Vagina (tissue), 2 donors: ENCODE measurements at regions not wholly inside any gene's neighbourhood (a gene's known extent, or its start where the extent isn't known, plus 50 kb on each side); places are given as distances from the start of the nearest gene placed in this dataset.

Source experiments
- POLR2A ChIP-seq, 2 donors: fragments of 450-650 bp; IDR thresholded peaks; one replicate each; pipeline ENCODE4 v1.6.1; 2017; ENCODE audit warnings: antibody characterized with exemption in 2 of 2, mild to moderate bottlenecking in 2 of 2, moderate library complexity in 2 of 2
- POLR2AphosphoS5 ChIP-seq, 2 donors: sonication (generic); formaldehyde crosslinking; IDR thresholded peaks; one replicate each; pipeline ENCODE4 v1.9.0; 2017; ENCODE audit warnings: antibody characterized with exemption in 2 of 2, mild to moderate bottlenecking in 2 of 2, low read depth in 1 of 2; ENCODE audit not compliant: insufficient read depth in 1 of 2
- TF ChIP-seq, protein P1 (sequence below), 3 experiments: fragments of 450-650 bp in 2 of 3; fragments of 200-600 bp in 1 of 3; sonication (generic) in 1 of 3; IDR thresholded peaks; one replicate each; pipeline ENCODE4 v1.5.1; 2017 to 2019; ENCODE audit warnings: antibody characterized with exemption in 3 of 3, mild to moderate bottlenecking in 2 of 3, moderate library complexity in 2 of 3

DNA sequence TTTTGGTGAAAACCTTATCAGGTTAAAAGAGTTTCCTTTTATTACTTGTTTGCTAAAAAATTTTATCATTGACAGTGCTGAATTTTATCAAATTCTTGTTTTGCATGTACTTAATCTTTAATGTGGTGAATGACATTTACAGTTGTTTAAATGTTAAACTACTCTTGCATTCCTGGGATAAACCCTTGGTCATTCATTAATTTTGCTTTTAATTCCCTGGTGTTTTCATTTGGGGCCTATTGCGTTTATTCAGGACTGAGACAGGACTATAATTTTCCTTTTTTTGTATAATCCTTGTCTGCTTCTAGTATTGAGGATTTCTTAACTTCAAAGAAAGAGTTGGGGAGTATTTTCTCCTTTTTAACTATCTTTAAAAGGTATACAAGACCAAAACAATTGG, 98.7 kb upstream of the TLL1 start:
- TF ChIP-seq, protein P1, sequence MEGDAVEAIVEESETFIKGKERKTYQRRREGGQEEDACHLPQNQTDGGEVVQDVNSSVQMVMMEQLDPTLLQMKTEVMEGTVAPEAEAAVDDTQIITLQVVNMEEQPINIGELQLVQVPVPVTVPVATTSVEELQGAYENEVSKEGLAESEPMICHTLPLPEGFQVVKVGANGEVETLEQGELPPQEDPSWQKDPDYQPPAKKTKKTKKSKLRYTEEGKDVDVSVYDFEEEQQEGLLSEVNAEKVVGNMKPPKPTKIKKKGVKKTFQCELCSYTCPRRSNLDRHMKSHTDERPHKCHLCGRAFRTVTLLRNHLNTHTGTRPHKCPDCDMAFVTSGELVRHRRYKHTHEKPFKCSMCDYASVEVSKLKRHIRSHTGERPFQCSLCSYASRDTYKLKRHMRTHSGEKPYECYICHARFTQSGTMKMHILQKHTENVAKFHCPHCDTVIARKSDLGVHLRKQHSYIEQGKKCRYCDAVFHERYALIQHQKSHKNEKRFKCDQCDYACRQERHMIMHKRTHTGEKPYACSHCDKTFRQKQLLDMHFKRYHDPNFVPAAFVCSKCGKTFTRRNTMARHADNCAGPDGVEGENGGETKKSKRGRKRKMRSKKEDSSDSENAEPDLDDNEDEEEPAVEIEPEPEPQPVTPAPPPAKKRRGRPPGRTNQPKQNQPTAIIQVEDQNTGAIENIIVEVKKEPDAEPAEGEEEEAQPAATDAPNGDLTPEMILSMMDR (IDR thresholded peaks at IDR 0.05), result no peak
- TF ChIP-seq POLR2A (IDR thresholded peaks at IDR 0.05), result no peak
- no peak for TF ChIP-seq POLR2AphosphoS5 (IDR thresholded peaks at IDR 0.05; ENCODE audit: insufficient read depth in 1 of 2, low read depth in 1 of 2)
